ENCODE measurements at regions not wholly inside any gene's neighbourhood (a gene's known extent, or its start where the extent isn't known, plus 50 kb on each side); places are given as distances from the start of the nearest gene placed in this dataset.

DNA sequence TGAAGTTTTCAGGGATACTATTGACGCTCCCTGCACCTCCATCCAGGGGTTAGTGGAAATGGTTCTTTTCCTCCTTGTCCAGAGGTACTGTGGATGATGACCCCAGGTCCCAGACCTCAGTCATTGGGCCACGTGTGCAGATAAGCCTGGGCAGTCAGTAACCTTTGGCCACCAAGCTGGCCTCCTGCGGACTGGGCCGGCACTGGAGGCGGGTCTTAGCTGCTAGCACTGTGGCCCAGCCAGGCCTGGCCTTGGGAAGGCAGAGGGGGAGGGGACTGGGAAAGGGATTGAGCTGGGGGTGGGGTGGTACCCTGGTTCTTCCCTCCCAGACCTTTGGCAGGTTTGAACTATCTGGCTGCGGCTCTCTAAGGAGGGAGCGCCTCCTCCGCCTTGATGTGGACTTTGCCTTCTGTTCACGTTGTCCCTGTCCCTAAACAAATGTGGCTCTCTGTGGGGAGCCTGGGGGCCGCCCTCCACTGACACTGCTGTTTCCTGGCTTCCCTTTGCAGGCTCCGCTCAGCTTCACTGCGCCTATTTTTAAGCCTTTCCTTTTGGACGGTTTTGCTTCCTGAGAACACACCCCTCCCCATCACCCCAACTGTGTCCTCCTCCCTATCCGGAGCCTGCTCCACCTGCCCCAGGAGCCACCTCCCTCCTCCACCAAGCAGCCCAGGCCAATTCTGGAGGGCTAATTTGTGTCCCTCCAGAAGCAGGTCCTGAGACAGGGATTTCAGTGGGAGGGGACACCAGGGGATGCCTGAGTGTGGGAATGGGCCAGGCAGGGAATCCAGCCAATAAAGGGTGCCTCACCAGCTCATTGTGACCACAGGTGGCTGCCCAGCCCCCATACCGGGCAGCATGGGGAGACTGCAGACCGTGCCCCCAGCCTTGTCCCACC, 251.9 kb downstream of the SEC14L1 start:
- no peak for DNase-seq (ENCODE audit: low read depth, low spot score)

DNA sequence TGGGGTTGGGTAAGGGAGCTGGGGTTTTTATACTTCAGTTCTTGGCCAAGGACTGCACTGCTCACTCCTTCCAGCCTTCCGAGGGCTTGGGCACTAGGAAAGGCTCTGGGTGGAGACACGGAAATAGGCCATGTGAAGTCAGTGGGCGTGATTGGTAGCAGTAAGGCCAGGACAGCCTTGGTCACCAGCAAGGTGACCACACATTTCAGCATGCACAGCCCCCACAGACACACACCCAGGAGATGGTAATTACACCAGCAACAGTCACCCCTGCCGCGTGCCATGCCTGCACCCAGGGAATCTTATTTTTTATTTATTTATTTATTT, 252.5 kb downstream of the SEC14L1 start:
- no peak for DNase-seq (ENCODE audit: low read depth, low spot score)

DNA sequence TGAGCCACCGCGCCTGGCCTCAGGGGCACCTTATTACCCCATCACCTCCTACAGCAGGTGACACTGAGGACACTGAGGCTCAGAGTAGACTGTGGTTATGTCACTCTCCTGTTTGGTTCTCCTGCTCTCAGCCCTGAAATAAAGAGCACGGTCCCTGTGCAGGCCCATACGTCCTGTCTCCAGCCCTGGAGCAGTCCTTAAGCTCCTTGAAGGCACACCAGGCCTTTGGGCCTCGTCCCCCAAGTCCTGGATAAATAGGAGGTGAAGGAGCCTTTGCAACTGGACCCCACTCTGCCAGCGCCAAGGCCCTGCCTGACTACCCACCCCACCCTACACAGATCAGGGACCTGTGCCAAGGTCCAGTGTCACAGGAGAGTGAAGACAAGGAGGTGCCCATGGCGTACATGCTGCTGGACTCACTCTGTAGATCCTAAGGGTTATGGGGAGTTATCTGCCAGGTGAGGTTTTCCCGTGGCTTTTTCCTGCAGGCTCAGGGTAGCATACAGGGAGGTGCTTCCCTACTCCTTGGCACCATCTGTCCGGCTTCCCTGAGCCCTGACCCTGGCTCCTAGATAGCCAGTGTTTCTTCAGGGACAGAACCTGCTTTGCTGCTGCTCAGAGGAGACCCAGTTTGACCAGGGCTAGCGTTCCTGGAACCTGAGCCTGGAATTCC, 253.2 kb downstream of the SEC14L1 start:
- no peak for DNase-seq (ENCODE audit: low read depth, low spot score)

DNA sequence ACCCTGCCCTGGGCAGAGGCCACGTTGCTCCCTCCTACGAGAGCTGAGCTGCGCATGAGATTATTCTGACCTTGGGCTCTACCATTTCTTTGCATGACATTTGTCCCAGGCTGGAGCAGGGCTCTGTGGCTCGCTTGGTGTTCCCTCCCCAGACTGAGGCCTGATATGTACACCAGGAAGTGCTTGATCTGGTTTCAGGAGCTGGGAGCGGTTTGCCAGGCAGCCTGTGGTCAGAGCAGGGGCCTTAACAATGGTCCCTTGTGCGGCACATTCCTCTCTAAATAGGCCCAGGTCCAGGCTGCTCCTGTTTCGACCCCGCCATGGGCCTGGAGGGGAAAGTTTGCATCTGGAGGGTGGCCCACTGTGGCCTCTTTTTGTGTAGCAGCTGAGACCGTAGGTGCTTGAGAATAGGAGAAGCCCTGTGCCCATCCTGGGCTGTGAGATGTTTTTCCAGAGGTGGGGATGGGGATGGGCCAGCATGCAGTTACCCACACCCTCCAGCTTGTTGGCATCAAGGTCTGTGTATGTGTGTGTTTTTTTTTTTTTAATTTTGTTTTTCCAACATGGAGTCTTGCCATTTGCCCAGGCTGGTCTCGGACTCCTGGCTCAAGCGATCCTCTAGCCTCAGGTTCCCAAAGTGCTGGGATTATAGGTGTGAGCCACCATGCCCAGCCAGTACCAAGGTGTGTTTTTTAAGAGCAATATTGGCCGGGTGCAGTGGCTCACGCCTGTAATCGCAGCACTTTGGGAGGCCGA, 253.9 kb downstream of the SEC14L1 start:
- DNase-seq (ENCODE audit: low read depth, low spot score), result no peak

DNA sequence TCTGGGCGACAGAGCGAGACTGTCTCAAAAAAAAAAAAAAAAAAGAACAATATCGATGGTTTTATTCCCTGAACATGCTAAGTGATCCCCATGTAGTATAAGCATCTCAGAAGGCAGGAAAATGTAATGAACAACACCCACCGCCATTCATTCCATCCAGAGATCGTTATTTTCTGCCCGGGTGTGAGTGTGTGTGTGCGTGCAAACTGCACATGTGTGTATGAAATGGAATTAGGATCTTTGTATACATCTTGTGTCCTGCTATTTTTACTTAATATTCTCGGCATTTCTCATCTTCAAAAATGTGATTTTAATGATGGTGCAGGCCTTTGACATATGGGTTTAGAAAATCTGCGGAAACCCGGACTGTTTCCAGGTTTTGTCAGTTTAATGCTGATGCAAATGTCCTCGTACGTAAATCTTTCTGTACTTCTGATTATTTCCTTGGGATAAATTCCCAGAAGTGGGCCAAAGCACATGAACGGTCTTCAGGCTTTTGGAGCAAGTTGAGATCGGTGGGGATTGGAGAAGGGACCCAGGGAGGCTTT, 254.8 kb downstream of the SEC14L1 start:
- no peak for DNase-seq (ENCODE audit: low read depth, low spot score)

DNA sequence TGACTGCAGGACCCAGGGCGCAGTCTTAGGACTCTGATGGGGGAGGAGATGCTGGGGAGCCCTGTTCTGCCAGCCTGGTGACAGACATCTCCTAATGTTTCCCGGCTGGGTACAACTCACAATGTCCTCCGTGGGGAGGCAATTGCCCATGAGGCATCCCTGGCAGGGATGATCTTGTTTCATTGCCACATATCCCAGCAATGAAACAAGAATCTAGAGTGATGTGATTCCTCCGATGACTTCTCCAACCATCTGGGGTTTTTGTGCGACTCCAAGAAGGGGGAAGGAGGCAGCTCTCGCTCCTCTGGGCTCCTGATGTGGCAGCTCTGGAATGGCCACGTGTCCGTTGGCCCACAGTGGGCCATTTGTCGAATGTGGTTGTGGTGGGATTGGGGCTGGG, 255.8 kb downstream of the SEC14L1 start:
- no peak for DNase-seq (ENCODE audit: low read depth, low spot score)

DNA sequence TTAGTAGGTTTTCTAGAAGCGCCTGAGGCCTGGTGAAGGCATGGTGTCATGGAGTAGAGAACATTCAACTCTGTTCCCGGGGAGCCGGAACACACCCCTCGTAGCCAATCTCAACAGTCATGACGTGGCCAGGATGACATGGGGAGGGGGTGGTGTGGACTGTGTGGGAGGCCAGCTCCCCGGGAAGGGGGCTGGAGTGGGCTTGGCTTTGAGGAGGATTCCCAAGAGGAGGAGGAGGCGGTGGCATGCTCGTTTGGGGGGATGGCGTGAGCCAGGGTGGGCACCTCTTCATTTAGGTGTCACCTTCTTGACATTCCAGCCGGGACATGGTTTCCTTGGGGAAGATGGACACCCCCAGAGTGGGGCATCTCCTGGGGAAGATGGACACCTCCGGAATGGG, 257.5 kb downstream of the SEC14L1 start:
- DNase-seq (ENCODE audit: low read depth, low spot score), result no peak

DNA sequence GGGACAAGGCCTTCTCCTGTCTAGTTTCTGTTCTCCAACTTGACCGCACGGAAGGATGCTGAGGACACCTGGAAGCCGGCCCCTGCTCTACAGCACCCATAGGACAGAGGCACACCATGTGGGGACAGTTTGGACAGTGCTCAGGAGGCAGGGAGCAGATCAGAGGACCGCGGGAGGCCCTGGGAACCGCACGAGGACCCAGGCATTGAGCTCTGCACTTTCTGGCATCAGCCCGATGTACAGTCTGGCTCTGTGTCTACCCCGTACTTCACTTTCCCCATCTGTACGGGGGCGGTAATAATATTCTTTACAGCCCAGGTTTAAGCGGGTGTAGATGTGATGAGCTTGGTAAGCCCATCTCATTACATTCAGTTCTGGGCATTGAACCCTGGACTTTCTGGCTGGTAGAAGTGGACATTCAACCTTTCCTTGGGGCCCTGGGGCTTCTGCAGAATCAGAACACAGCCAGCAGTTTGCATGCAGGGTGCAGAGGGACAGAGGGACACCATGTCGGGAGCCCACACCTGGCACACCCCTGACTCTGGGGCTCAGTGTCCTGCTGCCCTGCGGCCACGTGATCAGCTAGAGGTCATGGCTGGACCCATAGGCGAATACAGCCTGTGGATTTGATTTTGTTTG, 258.7 kb downstream of the SEC14L1 start:
- no peak for DNase-seq (ENCODE audit: low read depth, low spot score)

DNA sequence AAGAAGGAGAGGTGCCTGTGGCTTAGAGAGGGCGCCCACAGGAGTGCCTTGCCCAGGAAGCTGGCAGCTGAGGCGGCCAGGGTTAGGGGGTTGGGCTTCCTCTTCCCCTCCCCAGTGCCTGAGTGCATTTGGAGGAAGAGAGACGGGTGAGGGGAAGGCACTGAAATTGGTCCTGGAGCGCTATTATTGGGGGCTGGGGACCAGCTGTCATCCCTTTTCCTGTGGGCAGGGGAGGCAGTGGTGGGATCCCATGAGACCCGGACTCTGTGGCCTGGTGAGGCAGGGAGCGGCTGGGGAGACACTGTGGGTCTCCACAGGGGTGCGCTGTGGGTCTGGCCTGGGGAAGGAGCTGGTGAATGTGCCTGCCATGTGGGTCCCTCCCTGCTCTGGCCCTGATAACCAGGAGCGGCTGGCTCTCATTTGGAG, 259.7 kb downstream of the SEC14L1 start:
- no peak for DNase-seq (ENCODE audit: low read depth, low spot score)

DNA sequence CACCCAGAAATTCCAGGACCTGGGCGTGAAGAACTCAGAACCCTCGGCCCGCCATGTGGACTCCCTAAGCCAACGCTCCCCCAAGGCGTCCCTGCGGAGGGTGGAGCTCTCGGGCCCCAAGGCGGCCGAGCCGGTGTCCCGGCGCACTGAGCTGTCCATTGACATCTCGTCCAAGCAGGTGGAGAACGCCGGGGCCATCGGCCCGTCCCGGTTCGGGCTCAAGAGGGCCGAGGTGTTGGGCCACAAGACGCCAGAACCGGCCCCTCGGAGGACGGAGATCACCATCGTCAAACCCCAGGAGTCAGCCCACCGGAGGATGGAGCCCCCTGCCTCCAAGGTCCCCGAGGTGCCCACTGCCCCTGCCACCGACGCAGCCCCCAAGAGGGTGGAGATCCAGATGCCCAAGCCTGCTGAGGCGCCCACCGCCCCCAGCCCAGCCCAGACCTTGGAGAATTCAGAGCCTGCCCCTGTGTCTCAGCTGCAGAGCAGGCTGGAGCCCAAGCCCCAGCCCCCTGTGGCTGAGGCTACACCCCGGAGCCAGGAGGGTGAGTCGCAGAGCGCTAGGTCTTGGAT, 261.5 kb downstream of the SEC14L1 start:
- DNase-seq (ENCODE audit: low read depth, low spot score), result no peak

DNA sequence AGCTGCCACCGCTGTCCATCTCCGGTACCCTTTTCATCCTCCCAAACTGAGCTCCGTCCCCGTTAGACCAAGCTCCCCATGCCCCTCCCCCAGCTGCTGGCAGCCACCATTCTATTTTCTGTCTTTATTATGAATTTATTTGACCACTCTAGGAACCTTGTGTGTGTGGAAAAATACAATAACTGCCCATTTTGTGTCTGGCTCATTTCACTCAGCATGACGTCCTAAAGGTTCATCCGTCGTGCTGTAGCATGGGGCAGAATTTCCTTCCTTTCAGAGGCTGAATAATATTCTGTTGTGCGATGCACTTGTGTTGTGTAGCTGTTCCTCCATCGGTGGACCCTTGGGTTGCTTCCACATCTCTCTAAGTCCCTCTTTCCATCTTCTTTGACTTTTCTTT, 263.1 kb downstream of the SEC14L1 start:
- DNase-seq (ENCODE audit: low read depth, low spot score), result no peak

DNA sequence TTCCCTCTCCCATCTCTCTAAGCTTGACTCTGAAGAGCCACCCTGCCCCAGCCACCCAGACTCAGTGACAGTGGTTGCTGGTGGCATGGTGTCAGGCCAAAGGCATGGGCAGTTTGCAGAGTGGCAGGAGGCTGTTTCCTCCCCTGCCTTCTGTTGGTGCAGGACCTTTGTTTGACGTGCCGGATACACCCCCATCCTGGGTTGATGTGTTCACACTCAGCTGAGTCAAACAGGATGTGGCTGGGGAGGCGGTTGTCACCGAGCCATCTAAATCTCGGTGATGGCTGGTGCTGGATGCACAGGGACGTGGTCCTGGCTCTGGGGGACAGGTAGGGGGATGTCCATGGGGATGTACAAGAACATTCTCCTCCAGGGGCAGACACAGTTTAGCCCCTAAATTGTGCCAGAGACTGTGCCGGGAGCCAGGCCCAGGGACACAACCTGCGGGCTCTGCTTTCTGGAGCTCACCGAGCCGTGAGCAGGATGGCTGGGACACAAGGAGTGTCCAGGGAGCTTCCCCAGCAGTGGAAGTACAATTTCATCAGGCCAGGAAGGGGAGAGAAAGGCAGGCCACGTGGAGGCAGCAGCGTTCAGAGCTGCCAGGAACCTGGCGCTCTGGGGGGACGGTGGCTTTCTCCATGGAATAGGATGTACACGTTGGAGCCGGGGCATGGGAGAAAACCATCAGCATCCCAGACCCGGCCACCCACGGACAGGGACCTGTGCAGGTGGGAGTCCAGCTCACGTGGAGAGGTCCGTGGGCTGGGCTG, 264.2 kb downstream of the SEC14L1 start:
- DNase-seq (ENCODE audit: low read depth, low spot score), result no peak

DNA sequence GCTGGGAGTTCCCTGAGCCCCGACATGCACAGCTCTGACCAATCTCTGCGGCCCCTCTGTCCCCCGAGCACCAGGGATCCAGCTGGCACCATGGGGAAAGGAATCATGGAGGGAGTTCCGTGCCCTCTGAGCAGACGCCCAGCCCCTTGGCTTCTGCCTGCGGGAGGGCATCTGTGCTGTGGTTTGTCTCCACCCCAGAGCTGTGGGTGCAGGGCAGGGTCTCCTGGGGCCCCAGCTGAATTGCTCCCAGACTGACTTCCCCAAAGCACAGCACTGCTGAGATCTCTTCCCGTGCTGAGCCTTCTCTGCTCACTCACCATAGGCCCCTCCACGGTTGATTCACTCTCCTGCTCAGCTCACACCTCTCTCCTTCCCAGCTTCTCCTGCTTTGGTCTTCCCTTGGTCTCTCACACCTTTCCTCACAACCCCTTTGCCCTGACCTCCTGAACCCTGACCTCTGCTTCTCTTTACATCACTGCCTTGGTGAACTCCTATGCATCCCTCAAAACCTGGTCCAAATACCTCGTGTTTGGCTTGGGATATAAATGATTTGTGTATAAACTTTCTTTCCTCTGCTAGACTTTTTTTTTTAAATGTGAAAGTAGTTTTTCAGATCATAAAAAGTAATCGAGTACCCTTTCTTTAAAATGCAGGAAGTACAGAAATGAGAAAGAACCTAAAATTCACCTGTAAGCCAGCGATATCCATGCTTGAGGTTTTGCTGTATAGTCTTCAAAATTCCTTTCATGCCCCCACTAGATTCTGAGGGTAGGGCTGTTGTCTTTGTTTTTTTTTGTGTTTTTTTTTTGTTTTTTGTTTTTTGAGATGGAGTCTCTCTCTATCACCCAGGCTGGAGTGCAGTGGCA, 265.3 kb downstream of the SEC14L1 start:
- no peak for DNase-seq (ENCODE audit: low read depth, low spot score)

DNA sequence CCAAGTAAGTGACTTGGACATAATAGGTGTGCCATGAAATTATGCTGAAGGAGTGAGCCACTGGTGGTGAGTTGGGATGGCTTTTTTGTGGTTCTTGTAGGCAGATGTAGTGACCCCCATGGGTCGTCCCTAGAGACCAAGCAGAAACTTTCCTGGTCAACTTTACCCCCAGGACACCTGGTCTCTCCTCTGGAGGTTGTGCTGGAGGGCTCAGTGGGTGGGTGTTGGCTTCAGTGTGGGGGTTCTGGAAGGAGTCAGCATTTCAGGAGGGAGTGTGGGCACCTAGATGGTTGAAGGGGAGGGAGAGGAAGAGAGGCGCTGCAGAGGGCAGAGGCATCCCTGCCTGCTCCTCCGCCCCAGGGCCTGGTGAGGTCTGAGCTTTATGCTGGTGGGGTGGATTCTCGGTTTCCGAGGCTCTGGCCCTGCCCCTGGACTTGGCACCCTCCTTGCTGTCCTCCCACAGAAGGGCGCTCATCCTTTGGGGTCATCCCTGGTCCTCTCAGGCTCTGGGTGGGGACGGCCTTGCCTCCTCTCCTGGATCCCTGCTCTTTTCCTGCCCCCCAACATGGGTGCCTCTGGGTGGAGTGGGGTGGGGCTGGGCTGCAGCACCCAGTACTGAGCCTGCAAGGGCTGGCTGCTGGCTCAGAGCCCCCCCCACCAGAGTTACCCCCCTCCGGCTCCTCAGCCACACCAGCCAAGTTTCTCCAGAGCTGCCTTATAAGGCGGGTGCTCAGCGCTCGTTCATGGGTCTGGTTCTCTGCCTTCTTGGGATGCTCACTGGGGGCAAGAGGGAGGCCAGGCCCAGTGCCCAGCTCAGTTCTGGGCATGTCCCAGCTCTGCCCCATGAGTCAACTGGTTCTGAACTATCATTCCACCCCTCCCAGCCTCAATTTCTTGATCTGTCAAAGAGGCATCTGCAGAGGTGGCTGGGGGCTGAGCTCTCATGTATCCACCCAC, 266.8 kb downstream of the SEC14L1 start:
- no peak for DNase-seq (ENCODE audit: low read depth, low spot score)

DNA sequence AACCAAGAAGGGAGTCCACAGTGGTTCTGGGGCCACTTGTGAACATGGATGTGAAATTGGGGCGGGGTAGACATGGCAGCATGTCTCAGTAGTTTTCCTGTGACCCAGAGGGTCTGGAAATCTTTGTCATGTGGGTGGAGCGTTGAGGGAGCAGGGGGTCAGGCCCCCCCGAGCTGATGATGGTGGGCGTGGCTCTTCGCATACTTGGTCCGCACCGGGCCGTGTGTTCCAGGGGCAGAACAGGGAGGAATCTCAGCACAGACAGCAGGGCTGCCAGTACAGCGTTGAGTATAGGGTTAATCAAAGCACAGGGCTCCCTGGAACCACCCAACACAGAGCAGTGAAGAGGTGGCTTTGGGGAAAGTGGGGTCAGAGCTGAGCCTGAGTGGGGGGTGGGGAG, 267.5 kb downstream of the SEC14L1 start:
- DNase-seq (ENCODE audit: low read depth, low spot score), result no peak

DNA sequence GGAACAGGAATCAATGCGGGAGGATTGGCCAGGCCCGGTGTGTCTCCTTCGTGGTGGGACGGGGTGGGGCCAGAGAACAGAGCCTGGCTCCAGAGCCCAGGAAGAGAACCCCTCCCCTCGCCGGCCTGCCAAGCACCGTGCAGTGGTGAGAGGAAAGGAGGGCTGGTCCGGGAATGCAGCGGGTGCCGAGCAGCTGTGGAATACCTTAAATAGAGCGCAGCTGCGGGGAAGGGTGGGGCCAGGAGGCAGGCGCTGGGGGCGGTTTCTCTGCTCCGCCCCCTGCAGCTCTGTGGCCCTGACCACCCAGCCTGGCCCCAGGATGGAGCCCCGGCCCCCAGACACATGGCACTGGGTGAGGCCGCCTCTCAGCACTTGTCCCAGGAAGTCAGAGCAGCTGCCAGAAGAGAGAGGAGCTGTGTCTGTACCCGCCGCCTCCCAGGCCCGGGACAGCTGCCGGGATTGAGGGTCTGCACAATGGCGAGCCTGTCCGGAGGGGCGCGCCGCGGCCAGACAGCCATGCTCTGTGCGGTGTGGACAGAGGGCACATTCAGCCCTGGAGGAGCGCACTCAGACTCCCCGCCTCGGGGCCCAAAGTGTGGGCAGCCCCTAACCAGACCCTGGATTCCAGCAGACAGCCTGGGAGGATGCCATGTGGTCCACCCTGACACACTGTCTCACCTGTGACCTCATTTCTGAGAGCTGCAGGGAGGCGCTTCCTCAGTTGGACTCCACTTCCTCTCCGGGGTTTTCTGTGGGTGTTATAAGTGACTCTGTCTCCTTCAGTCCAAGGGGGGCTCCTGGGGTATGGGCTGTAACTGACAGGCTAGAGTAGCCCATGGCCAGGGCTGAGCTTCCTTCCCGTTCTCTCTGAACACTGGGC, 268.8 kb downstream of the SEC14L1 start:
- DNase-seq (ENCODE audit: low read depth, low spot score), result no peak

DNA sequence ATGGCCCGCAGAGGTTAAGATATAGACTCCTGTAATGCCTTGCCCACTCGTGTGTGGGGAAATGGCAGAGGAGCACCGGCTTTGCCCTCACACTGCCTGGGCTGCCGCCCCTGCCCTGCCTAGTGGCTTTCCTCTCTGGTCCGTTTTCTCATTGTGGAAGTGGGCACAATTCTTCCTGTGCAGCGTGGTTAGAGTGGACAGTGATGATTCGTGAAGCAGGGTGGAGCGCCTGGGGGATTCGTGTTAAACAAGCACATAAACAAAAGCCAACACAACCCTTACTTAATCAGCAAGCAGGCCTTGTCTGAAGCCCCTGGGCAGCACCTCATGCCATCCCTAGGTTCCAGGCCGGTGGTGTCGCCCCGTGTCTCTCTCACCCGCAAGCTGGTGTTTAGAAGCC, 269.7 kb downstream of the SEC14L1 start:
- DNase-seq (ENCODE audit: low read depth, low spot score), result no peak
